ENCODE measurements at regions not wholly inside any gene's neighbourhood (a gene's known extent, or its start where the extent isn't known, plus 50 kb on each side); places are given as distances from the start of the nearest gene placed in this dataset.
A peak's percentile ranks its signal among the peaks of the same experiment; 100 is the strongest.

GRCh38 chr1:5568321-5568720 lies 423.9 kb downstream of the NPHP4 start:
- in situ Hi-C loops (cut with MboI; ENCODE audit: low pct_unique_long_range_greater_than_20kb, low sequenced_read_pairs): no loop called here
- no peak for DNase-seq

- in situ Hi-C loops (cut with MboI; ENCODE audit: low pct_unique_long_range_greater_than_20kb, low sequenced_read_pairs): no loop called here
- no peak for DNase-seq
Observed at GRCh38 chr1:5567839-5568238, 424.4 kb downstream of the NPHP4 start.

- DNase-seq: no peak
- in situ Hi-C loops (cut with MboI; ENCODE audit: low pct_unique_long_range_greater_than_20kb, low sequenced_read_pairs): no loop called here
Observed at GRCh38 chr1:5566924-5567323, 425.3 kb downstream of the NPHP4 start.

GRCh38 chr1:5565281-5566125 lies 426.7 kb downstream of the NPHP4 start:
- in situ Hi-C loops (cut with MboI; ENCODE audit: low pct_unique_long_range_greater_than_20kb, low sequenced_read_pairs): no loop called here
- DNase-seq: no peak

GRCh38 chr1:5564578-5565257 lies 427.5 kb downstream of the NPHP4 start:
- in situ Hi-C loops (cut with MboI; ENCODE audit: low pct_unique_long_range_greater_than_20kb, low sequenced_read_pairs): no loop called here
- no peak for DNase-seq

- in situ Hi-C loops (cut with MboI; ENCODE audit: low pct_unique_long_range_greater_than_20kb, low sequenced_read_pairs): no loop called here
- no peak for DNase-seq
Observed at GRCh38 chr1:5563861-5564577, 428.2 kb downstream of the NPHP4 start.

GRCh38 chr1:5562769-5563168 lies 429.5 kb downstream of the NPHP4 start:
- in situ Hi-C loops (cut with MboI; ENCODE audit: low pct_unique_long_range_greater_than_20kb, low sequenced_read_pairs): no loop called here
- DNase-seq: no peak

- DNase-seq: no peak
- in situ Hi-C loops (cut with MboI; ENCODE audit: low pct_unique_long_range_greater_than_20kb, low sequenced_read_pairs): no loop called here
Observed at GRCh38 chr1:5562331-5562730, 429.9 kb downstream of the NPHP4 start.

- in situ Hi-C loops (cut with MboI; ENCODE audit: low pct_unique_long_range_greater_than_20kb, low sequenced_read_pairs): no loop called here
- DNase-seq: no peak
Observed at GRCh38 chr1:5559078-5559477, 433.1 kb downstream of the NPHP4 start.

- in situ Hi-C loops (cut with MboI; ENCODE audit: low pct_unique_long_range_greater_than_20kb, low sequenced_read_pairs): no loop called here
- DNase-seq: no peak
Observed at GRCh38 chr1:5555853-5556252, 436.4 kb downstream of the NPHP4 start.

- in situ Hi-C loops (cut with MboI; ENCODE audit: low pct_unique_long_range_greater_than_20kb, low sequenced_read_pairs): no loop called here
- DNase-seq: no peak
Observed at GRCh38 chr1:5554784-5555183, 437.4 kb downstream of the NPHP4 start.

GRCh38 chr1:5554111-5554510 lies 438.1 kb downstream of the NPHP4 start:
- DNase-seq: no peak
- in situ Hi-C loops (cut with MboI; ENCODE audit: low pct_unique_long_range_greater_than_20kb, low sequenced_read_pairs): no loop called here

GRCh38 chr1:5552787-5553484 lies 439.3 kb downstream of the NPHP4 start:
- no peak for DNase-seq
- in situ Hi-C loops (cut with MboI; ENCODE audit: low pct_unique_long_range_greater_than_20kb, low sequenced_read_pairs): no loop called here

GRCh38 chr1:5551274-5551975 lies 440.8 kb downstream of the NPHP4 start:
- in situ Hi-C loops (cut with MboI; ENCODE audit: low pct_unique_long_range_greater_than_20kb, low sequenced_read_pairs): no loop called here

GRCh38 chr1:5548266-5548665 lies 444.0 kb downstream of the NPHP4 start:
- in situ Hi-C loops (cut with MboI; ENCODE audit: low pct_unique_long_range_greater_than_20kb, low sequenced_read_pairs): no loop called here
- no peak for DNase-seq

More at GRCh38 chr1:5551274-5551975, 440.8 kb downstream of the NPHP4 start:
- peak; percentile 11 for DNase-seq

GRCh38 chr1:5543235-5543634 lies 449.0 kb downstream of the NPHP4 start:
- in situ Hi-C loops (cut with MboI; ENCODE audit: low pct_unique_long_range_greater_than_20kb, low sequenced_read_pairs): no loop called here
- DNase-seq: no peak

- no peak for DNase-seq
- in situ Hi-C loops (cut with MboI; ENCODE audit: low pct_unique_long_range_greater_than_20kb, low sequenced_read_pairs): no loop called here
Observed at GRCh38 chr1:5532811-5533210, 459.4 kb downstream of the NPHP4 start.

- in situ Hi-C loops (cut with MboI; ENCODE audit: low pct_unique_long_range_greater_than_20kb, low sequenced_read_pairs): no loop called here
- DNase-seq: no peak
Observed at GRCh38 chr1:5526822-5527551, 465.2 kb downstream of the NPHP4 start.

Measured in KBM-7 (cell line).